Urinary bladder (tissue), 3 donors: ENCODE measurements at regions not wholly inside any gene's neighbourhood (a gene's known extent, or its start where the extent isn't known, plus 50 kb on each side); places are given as distances from the start of the nearest gene placed in this dataset.

Source experiments
- DNase-seq: peaks from one replicate; pipeline ENCODE4 v3.0.0-alpha.2; 2015; ENCODE audit errors: extremely low spot score
- H3K27ac ChIP-seq: one replicate; pipeline ENCODE4 v1.5.1; 2013; ENCODE audit warnings: low read depth, mild to moderate bottlenecking, moderate library complexity
- H3K36me3 ChIP-seq: one replicate; pipeline ENCODE4 v1.6.1; 2013; ENCODE audit warnings: mild to moderate bottlenecking, moderate library complexity; ENCODE audit not compliant: insufficient read depth
- H3K4me1 ChIP-seq: one replicate; pipeline ENCODE4 v1.6.1; 2013; ENCODE audit warnings: mild to moderate bottlenecking, moderate library complexity; ENCODE audit not compliant: insufficient read depth
- H3K4me3 ChIP-seq: one replicate; pipeline ENCODE4 v1.5.1; 2013; ENCODE audit warnings: low read depth, low read length
- WGBS: extraction: QIAGEN DNeasy Blood & Tissue Kit; methylation state at CpG from one replicate; pipeline ENCODE4 v1.1.7; 2013; 5-methylcytosine and 5-hydroxymethylcytosine counted together
- donor health status: healthy with polysubstance abuse.
- donor health status: healthy.

DNA sequence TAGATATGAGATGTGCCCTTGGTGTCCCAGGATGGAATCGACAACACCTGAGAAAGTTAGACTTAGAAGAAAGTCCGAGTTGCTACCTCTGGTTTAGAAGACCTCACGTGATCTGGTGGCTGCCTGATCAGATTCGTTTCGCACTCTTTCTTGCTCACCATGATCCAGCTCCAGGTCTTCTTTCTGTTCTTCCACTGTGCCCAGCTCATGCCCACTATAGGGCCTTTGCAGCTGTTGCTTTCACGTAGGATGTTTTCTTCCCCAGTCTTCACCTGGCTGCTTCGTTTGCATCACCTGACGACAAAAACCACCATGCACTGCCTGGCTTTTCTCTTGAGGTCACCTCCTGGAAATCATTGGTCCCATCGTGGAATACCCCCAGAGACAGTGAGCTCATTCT is 311.1 kb downstream of the PRDM2 start:
- WGBS: 71% methylated on average over 9 of the region's 9 CpGs

GRCh38 chr1:14011888-14012287 is 311.9 kb downstream of the PRDM2 start:
- no peak overlapping the region for H3K4me3 ChIP-seq
- no peak for DNase-seq
- no peak overlapping the region for H3K27ac ChIP-seq
- H3K4me1 ChIP-seq: no peaks in the 10 kb centered on the region
- no peaks in the 10 kb centered on the region for H3K36me3 ChIP-seq

More for the DNA sequence above, 311.1 kb downstream of the PRDM2 start:
- Histone ChIP-seq H3K36me3 (no peaks in the 10 kb centered on the region), H3K27ac (no peak overlapping the region), H3K4me1 (no peaks in the 10 kb centered on the region), H3K4me3 (no peak overlapping the region)
- no peak for DNase-seq

DNA sequence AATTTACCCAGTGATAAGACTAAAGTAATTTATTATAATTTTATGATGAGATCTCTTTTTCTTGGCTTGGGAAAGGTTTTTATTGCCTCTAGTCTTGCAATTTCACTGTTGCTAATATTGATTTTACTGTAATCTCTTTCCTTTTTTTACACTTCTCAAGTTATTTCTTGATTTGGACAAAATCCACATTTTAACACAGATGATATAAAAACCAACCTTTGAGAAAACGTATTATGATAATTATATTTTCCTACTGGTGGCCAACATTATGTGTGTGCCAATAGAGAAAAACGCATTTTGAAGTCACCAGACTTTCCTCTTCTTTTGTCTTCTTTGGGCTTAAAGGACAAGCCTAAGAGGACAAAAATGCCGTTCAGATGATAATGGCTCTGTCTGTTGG is 314.9 kb downstream of the PRDM2 start:
- no peak for DNase-seq
- 52% methylated on average over 3 of the region's 3 CpGs for WGBS
- H3K4me1 ChIP-seq: no peaks in the 10 kb centered on the region

GRCh38 chr1:14015917-14016316 is 315.9 kb downstream of the PRDM2 start:
- DNase-seq: no peak
- 81% methylated on average over 4 of the region's 4 CpGs for WGBS

More for the DNA sequence above, 314.9 kb downstream of the PRDM2 start:
- H3K4me3 ChIP-seq: no peak overlapping the region
- H3K27ac ChIP-seq: no peak overlapping the region
- H3K36me3 ChIP-seq: no peaks in the 10 kb centered on the region

DNA sequence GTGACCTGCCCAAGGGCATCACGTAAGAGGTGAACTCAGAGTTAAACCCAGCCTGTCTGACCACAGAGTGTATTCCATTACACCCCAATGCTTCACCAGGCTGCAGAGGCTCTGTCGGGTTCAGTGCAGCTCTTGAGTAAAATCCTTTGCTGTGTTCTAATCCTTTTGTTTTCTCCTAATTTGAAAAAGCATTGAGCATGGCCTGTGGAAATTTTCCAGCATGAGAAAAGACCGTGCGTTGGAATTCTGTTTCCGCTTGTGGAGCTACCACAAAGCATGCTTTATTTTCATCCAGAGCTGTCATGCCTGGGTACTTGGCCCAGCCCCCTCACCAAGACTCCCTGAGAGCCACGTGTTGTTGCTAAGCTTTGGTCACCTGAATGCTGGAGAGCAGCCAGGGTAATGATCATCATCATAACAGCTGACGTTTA is 317.6 kb downstream of the PRDM2 start:
- H3K4me1 ChIP-seq: no peaks in the 10 kb centered on the region
- WGBS: 30% methylated on average over 7 of the region's 7 CpGs
- no peak overlapping the region for H3K4me3 ChIP-seq
- H3K36me3 ChIP-seq: no peaks in the 10 kb centered on the region
- DNase-seq: no peak
- H3K27ac ChIP-seq: no peak overlapping the region

More at GRCh38 chr1:14015917-14016316, 315.9 kb downstream of the PRDM2 start:
- Histone ChIP-seq H3K36me3 (no peaks in the 10 kb centered on the region), H3K27ac (no peak overlapping the region), H3K4me3 (no peak overlapping the region), H3K4me1 (no peaks in the 10 kb centered on the region)

GRCh38 chr1:14019461-14019860 is 319.5 kb downstream of the PRDM2 start:
- no peak for DNase-seq
- 96% methylated on average over 1 of the region's 1 CpG for WGBS

DNA sequence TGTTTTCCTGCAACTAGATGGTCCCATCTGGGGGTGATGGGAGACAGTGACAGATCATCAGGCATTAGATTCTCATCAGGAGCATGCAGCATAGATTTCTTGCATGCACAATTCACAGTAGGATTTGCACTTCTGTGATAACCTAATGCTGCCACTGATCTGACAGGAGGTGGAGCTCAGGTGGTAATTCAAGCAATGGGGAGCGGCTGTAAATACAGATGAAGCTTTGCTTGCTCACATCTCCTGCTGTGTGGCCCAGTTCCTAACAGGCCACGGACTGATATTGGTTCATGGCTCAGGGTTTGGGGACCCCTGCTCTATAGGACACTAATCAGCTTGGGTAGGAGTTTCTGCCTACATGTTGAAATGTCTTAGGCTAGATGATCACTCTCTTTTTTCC is 320.0 kb downstream of the PRDM2 start:
- no peak overlapping the region for H3K27ac ChIP-seq
- no peak overlapping the region for H3K4me3 ChIP-seq
- H3K36me3 ChIP-seq: no peaks in the 10 kb centered on the region
- H3K4me1 ChIP-seq: no peaks in the 10 kb centered on the region
- no peak for DNase-seq
- WGBS: 85% methylated on average over 2 of the region's 2 CpGs

More at GRCh38 chr1:14019461-14019860, 319.5 kb downstream of the PRDM2 start:
- Histone ChIP-seq H3K36me3 (no peaks in the 10 kb centered on the region), H3K4me3 (no peak overlapping the region), H3K27ac (no peak overlapping the region), H3K4me1 (no peaks in the 10 kb centered on the region)

DNA sequence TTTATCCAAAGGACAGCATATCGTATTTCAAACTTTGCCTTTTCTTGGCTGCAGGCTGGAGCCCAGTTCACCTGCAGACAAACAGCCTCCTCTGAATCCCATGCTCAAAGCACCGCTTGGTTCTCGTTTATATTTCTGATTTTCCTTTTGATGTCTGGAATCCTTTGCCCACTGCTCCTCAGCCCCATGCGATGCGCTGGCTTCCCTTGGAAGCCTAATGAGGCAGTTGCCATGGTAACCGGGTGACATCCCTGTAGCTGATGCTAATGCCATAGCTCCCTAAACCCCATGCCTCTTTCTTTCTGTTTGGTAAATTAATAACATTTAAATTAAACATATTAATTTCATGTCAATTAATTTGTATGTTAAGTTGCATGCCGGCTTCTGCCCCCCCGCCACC is 327.1 kb downstream of the PRDM2 start:
- no peak for DNase-seq
- H3K4me1 ChIP-seq: no peaks in the 10 kb centered on the region
- H3K36me3 ChIP-seq: no peaks in the 10 kb centered on the region
- no peak overlapping the region for H3K4me3 ChIP-seq
- no peak overlapping the region for H3K27ac ChIP-seq
- 75% methylated on average over 8 of the region's 8 CpGs for WGBS

GRCh38 chr1:14031461-14031860 is 331.5 kb downstream of the PRDM2 start:
- H3K27ac ChIP-seq: no peak overlapping the region
- WGBS: 53% methylated on average over 3 of the region's 3 CpGs
- H3K4me1 ChIP-seq: no peaks in the 10 kb centered on the region
- H3K4me3 ChIP-seq: no peak overlapping the region
- no peaks in the 10 kb centered on the region for H3K36me3 ChIP-seq
- no peak for DNase-seq

GRCh38 chr1:14034506-14034905 is 334.5 kb downstream of the PRDM2 start:
- no peak for DNase-seq
- Histone ChIP-seq H3K27ac (no peak overlapping the region), H3K4me3 (no peak overlapping the region), H3K4me1 (no peaks in the 10 kb centered on the region), H3K36me3 (no peaks in the 10 kb centered on the region)
- WGBS: 93% methylated on average over 5 of the region's 5 CpGs

GRCh38 chr1:14037101-14037847 is 337.3 kb downstream of the PRDM2 start:
- Histone ChIP-seq H3K36me3 (no peaks in the 10 kb centered on the region), H3K4me1 (no peaks in the 10 kb centered on the region), H3K27ac (no peak overlapping the region), H3K4me3 (no peak overlapping the region)
- WGBS: 58% methylated on average over 6 of the region's 6 CpGs
- no peak for DNase-seq

- WGBS: 37% methylated on average over 11 of the region's 11 CpGs
Observed at GRCh38 chr1:14039582-14040430, 339.8 kb downstream of the PRDM2 start.

GRCh38 chr1:14049965-14050364 is 350.0 kb downstream of the PRDM2 start:
- no peaks in the 10 kb centered on the region for H3K36me3 ChIP-seq
- no peak overlapping the region for H3K27ac ChIP-seq
- WGBS: 69% methylated on average over 4 of the region's 4 CpGs
- DNase-seq: no peak
- H3K4me3 ChIP-seq: no peak overlapping the region
- no peaks in the 10 kb centered on the region for H3K4me1 ChIP-seq

More at GRCh38 chr1:14039582-14040430, 339.8 kb downstream of the PRDM2 start:
- no peaks in the 10 kb centered on the region for H3K36me3 ChIP-seq
- DNase-seq: no peak
- H3K27ac ChIP-seq: no peak overlapping the region
- no peaks in the 10 kb centered on the region for H3K4me1 ChIP-seq
- no peak overlapping the region for H3K4me3 ChIP-seq
